HL-60 (cell line): ENCODE measurements at regions not wholly inside any gene's neighbourhood (a gene's known extent, or its start where the extent isn't known, plus 50 kb on each side); places are given as distances from the start of the nearest gene placed in this dataset.

Experiments
- DNase-seq, 2 experiments: peaks; one replicate each; pipeline ENCODE4 v3.0.0-alpha.2; 2010 to 2020; ENCODE audit warnings: low read depth in 1 of 2, low spot score in 1 of 2
- H3K27ac ChIP-seq: fragments of 250-450 bp; sonication (Bioruptor Pico); replicated peaks from 2 replicates; pipeline ENCODE4 v1.5.1; 2020; ENCODE audit warnings: mild to moderate bottlenecking, moderate library complexity
- H3K27me3 ChIP-seq: fragments of 250-450 bp; sonication (Bioruptor Pico); 2 replicates; pipeline ENCODE4 v1.5.1; 2021; ENCODE audit warnings: mild to moderate bottlenecking, moderate library complexity; ENCODE audit not compliant: insufficient read depth, poor library complexity, severe bottlenecking
- H3K4me3 ChIP-seq: replicated peaks from 2 replicates; pipeline ENCODE4 v1.5.1; 2011; ENCODE audit warnings: mild to moderate bottlenecking, control low read depth, low read length; ENCODE audit not compliant: insufficient read depth
- CTCF ChIP-seq: IDR thresholded peaks from one replicate; pipeline ENCODE4 v1.5.1; 2011; ENCODE audit warnings: low read length, control low read depth, inconsistent platforms; ENCODE audit not compliant: insufficient read depth
- GABPA ChIP-seq: IDR thresholded peaks from 2 replicates; pipeline ENCODE4 v1.6.1; 2012; ENCODE audit warnings: low read depth
- POLR2AphosphoS5 ChIP-seq: IDR thresholded peaks from 2 replicates; pipeline ENCODE4 v1.6.1; 2012; ENCODE audit warnings: low read depth
- REST ChIP-seq: IDR thresholded peaks from 2 replicates; pipeline ENCODE4 v1.6.1; 2012; ENCODE audit warnings: low read depth; ENCODE audit not compliant: insufficient replicate concordance
- SPI1 ChIP-seq: IDR thresholded peaks from 2 replicates; pipeline ENCODE4 v1.6.1; 2012; ENCODE audit warnings: low read depth, mild to moderate bottlenecking, borderline replicate concordance

- no peaks in the 10 kb centered on the region for H3K27me3 ChIP-seq
- H3K27ac ChIP-seq = no peak overlapping the region
- TF ChIP-seq CTCF (no peak), POLR2AphosphoS5 (no peak), SPI1 (no peak), REST (no peak), GABPA (no peak)
- no peak overlapping the region for H3K4me3 ChIP-seq
- DNase-seq = no peak
These were observed 102.9 kb downstream of the PFKFB3 start for GRCh38 chr10:6305401-6306321.

GRCh38 chr10:6306917-6307316 is 104.2 kb downstream of the PFKFB3 start:
- Histone ChIP-seq H3K27ac (no peak overlapping the region), H3K27me3 (no peaks in the 10 kb centered on the region), H3K4me3 (no peak overlapping the region)
- no peak for TF ChIP-seq GABPA
- no peak for TF ChIP-seq CTCF
- TF ChIP-seq POLR2AphosphoS5 = no peak
- TF ChIP-seq REST = no peak
- DNase-seq = no peak

GRCh38 chr10:6309816-6310215 is 107.1 kb downstream of the PFKFB3 start:
- no peak for DNase-seq
- Histone ChIP-seq H3K27ac (no peak overlapping the region), H3K27me3 (no peaks in the 10 kb centered on the region), H3K4me3 (no peak overlapping the region)
- TF ChIP-seq REST (no peak), SPI1 (no peak), CTCF (no peak), GABPA (no peak), POLR2AphosphoS5 (no peak)
